Trophoblast cell (in vitro differentiated cells and primary cell): ENCODE measurements at regions not wholly inside any gene's neighbourhood (a gene's known extent, or its start where the extent isn't known, plus 50 kb on each side); places are given as distances from the start of the nearest gene placed in this dataset.
A peak's percentile ranks its signal among the peaks of the same experiment; 100 is the strongest.

Experiments
- DNase-seq, 2 donors: peaks; one replicate each; pipeline ENCODE4 v3.0.0-alpha.2; 2016
- H2AFZ ChIP-seq: 2 replicates; pipeline ENCODE4 v1.6.1; 2013; ENCODE audit warnings: low read length, moderate library complexity, mild to moderate bottlenecking; ENCODE audit not compliant: insufficient read depth, poor library complexity
- H2AK5ac ChIP-seq: 2 replicates; pipeline ENCODE4 v1.6.1; 2013; ENCODE audit warnings: mild to moderate bottlenecking, low read length
- H2BK120ac ChIP-seq: 2 replicates; pipeline ENCODE4 v1.6.1; 2013; ENCODE audit warnings: low read length, mild to moderate bottlenecking, moderate library complexity; ENCODE audit not compliant: insufficient read depth, poor library complexity
- H2BK12ac ChIP-seq: 2 replicates; pipeline ENCODE4 v1.6.1; 2013; ENCODE audit warnings: mild to moderate bottlenecking, low read length, moderate library complexity
- H2BK5ac ChIP-seq: 2 replicates; pipeline ENCODE4 v1.6.1; 2013; ENCODE audit warnings: low read length, low read depth, moderate library complexity, mild to moderate bottlenecking; ENCODE audit not compliant: poor library complexity
- H3K14ac ChIP-seq: 2 replicates; pipeline ENCODE4 v1.6.1; 2013; ENCODE audit warnings: mild to moderate bottlenecking, low read length
- H3K18ac ChIP-seq: 2 replicates; pipeline ENCODE4 v1.6.1; 2013; ENCODE audit warnings: mild to moderate bottlenecking, low read length
- H3K23ac ChIP-seq: 2 replicates; pipeline ENCODE4 v1.6.1; 2013; ENCODE audit warnings: low read length
- H3K27ac ChIP-seq: 2 replicates; pipeline ENCODE4 v1.5.1; 2013; ENCODE audit warnings: low read depth, mild to moderate bottlenecking, inconsistent platforms, low read length, moderate library complexity
- H3K27me3 ChIP-seq: 2 replicates; pipeline ENCODE4 v1.6.1; 2013; ENCODE audit warnings: inconsistent platforms, mild to moderate bottlenecking, low read length, moderate library complexity; ENCODE audit not compliant: insufficient read depth
- H3K36me3 ChIP-seq, 2 experiments: 1 replicate in 1 of 2; 2 replicates in 1 of 2; pipeline ENCODE4 v1.6.1; 2013; ENCODE audit warnings: low read length in 2 of 2, mild to moderate bottlenecking in 2 of 2, moderate library complexity in 1 of 2; ENCODE audit not compliant: insufficient read depth in 2 of 2, control insufficient read depth in 1 of 2
- H3K4ac ChIP-seq: 2 replicates; pipeline ENCODE4 v1.6.1; 2013; ENCODE audit warnings: low read depth, mild to moderate bottlenecking, low read length, moderate library complexity
- H3K4me1 ChIP-seq, 2 experiments: 1 replicate in 1 of 2; 2 replicates in 1 of 2; pipeline ENCODE4 v1.6.1; 2013; ENCODE audit warnings: low read length in 2 of 2, mild to moderate bottlenecking in 2 of 2, moderate library complexity in 1 of 2; ENCODE audit not compliant: insufficient read depth in 2 of 2, control insufficient read depth in 1 of 2
- H3K4me2 ChIP-seq: 2 replicates; pipeline ENCODE4 v1.6.1; 2013; ENCODE audit warnings: inconsistent platforms, mild to moderate bottlenecking, low read length, moderate library complexity
- H3K4me3 ChIP-seq: 2 replicates; pipeline ENCODE4 v1.5.1; 2013; ENCODE audit warnings: mild to moderate bottlenecking, low read depth, low read length, inconsistent platforms
- H3K79me1 ChIP-seq: one replicate; pipeline ENCODE4 v1.6.1; 2013; ENCODE audit warnings: low read length
- H3K79me2 ChIP-seq: 2 replicates; pipeline ENCODE4 v1.6.1; 2013; ENCODE audit warnings: low read length, mild to moderate bottlenecking; ENCODE audit not compliant: control insufficient read depth, insufficient read depth, poor library complexity
- H3K9ac ChIP-seq: 2 replicates; pipeline ENCODE4 v1.6.1; 2013; ENCODE audit warnings: mild to moderate bottlenecking, low read length
- H3K9me3 ChIP-seq: 2 replicates; pipeline ENCODE4 v1.6.1; 2013; ENCODE audit warnings: low read depth, mild to moderate bottlenecking, control low read depth, inconsistent platforms, low read length; ENCODE audit not compliant: insufficient read depth
- H4K12ac ChIP-seq: 2 replicates; pipeline ENCODE4 v1.6.1; 2013; ENCODE audit warnings: low read depth, mild to moderate bottlenecking, low read length, moderate library complexity
- H4K8ac ChIP-seq: 2 replicates; pipeline ENCODE4 v1.6.1; 2013; ENCODE audit warnings: low read depth, mild to moderate bottlenecking, low read length, moderate library complexity
- H4K91ac ChIP-seq: one replicate; pipeline ENCODE4 v1.6.1; 2013; ENCODE audit warnings: low read depth, mild to moderate bottlenecking, low read length, moderate library complexity
- WGBS: extraction: QIAGEN DNeasy Blood & Tissue Kit; methylation state at CpG from one replicate; pipeline ENCODE4 v1.1.7; 2013; ENCODE audit warnings: missing lambda C conversion rate; ENCODE audit not compliant: insufficient read length, insufficient coverage; ENCODE audit errors: extremely low coverage; 5-methylcytosine and 5-hydroxymethylcytosine counted together

- no peak overlapping the region for H3K4me3 ChIP-seq
Measured at GRCh38 chr9:99593610-99594009, 228.1 kb upstream of the NR4A3 start.

GRCh38 chr9:99594056-99594780, 227.5 kb upstream of the NR4A3 start:
- Histone ChIP-seq H3K79me1 (no peaks in the 10 kb centered on the region), H3K14ac (no peak overlapping the region), H3K4me3 (no peak overlapping the region), H3K4ac (no peak overlapping the region), H2BK120ac (no peak overlapping the region), H2BK5ac (no peak overlapping the region), H4K8ac (no peak overlapping the region), H2AFZ (no peak overlapping the region), H3K36me3 (no peaks in the 10 kb centered on the region), H3K27ac (no peak overlapping the region), H3K79me2 (no peaks in the 10 kb centered on the region), H3K9me3 (no peaks in the 10 kb centered on the region), H4K91ac (no peak overlapping the region), H3K18ac (no peak overlapping the region), H3K9ac (no peak overlapping the region), H3K4me1 (peaks cover 0 to 3% of the 10 kb centered on the region in 2 experiments), H2AK5ac (no peak overlapping the region), H3K23ac (no peak overlapping the region), H2BK12ac (no peak overlapping the region), H4K12ac (no peak overlapping the region), H3K27me3 (no peaks in the 10 kb centered on the region), H3K4me2 (no peak overlapping the region)
- WGBS: no CpG with 5 or more reads among the region's 4 CpGs
- DNase-seq: peak; percentile 68 to 78

More at GRCh38 chr9:99593610-99594009, 228.1 kb upstream of the NR4A3 start:
- Histone ChIP-seq H3K79me2 (no peaks in the 10 kb centered on the region), H4K91ac (no peak overlapping the region), H3K23ac (no peak overlapping the region), H3K4me2 (no peak overlapping the region), H3K14ac (no peak overlapping the region), H3K18ac (no peak overlapping the region), H2AFZ (no peak overlapping the region), H3K79me1 (no peaks in the 10 kb centered on the region), H3K36me3 (no peaks in the 10 kb centered on the region), H2BK12ac (no peak overlapping the region), H3K27me3 (no peaks in the 10 kb centered on the region), H3K27ac (no peak overlapping the region), H3K9ac (no peak overlapping the region), H4K8ac (no peak overlapping the region), H2AK5ac (no peak overlapping the region), H3K4me1 (peaks cover 0 to 3% of the 10 kb centered on the region in 2 experiments), H4K12ac (no peak overlapping the region), H2BK5ac (no peak overlapping the region), H2BK120ac (no peak overlapping the region), H3K4ac (no peak overlapping the region), H3K9me3 (no peaks in the 10 kb centered on the region)
- DNase-seq: peak; percentile 45 to 50
- WGBS: no CpG with 5 or more reads among the region's 2 CpGs

GRCh38 chr9:99595796-99596195, 225.9 kb upstream of the NR4A3 start:
- Histone ChIP-seq H3K18ac (no peak overlapping the region), H4K8ac (no peak overlapping the region), H3K79me2 (no peaks in the 10 kb centered on the region), H3K27ac (no peak overlapping the region), H3K4me3 (no peak overlapping the region), H3K4me1 (peaks cover 0 to 3% of the 10 kb centered on the region in 2 experiments), H4K91ac (no peak overlapping the region), H2BK5ac (no peak overlapping the region), H3K36me3 (no peaks in the 10 kb centered on the region), H3K14ac (no peak overlapping the region), H2BK120ac (no peak overlapping the region), H3K4me2 (no peak overlapping the region), H3K27me3 (no peaks in the 10 kb centered on the region), H3K79me1 (no peaks in the 10 kb centered on the region), H3K9ac (no peak overlapping the region), H4K12ac (no peak overlapping the region), H3K4ac (no peak overlapping the region), H2AFZ (no peak overlapping the region), H3K9me3 (no peaks in the 10 kb centered on the region), H2BK12ac (no peak overlapping the region), H2AK5ac (no peak overlapping the region), H3K23ac (no peak overlapping the region)
- no CpG with 5 or more reads among the region's 5 CpGs for WGBS
- DNase-seq: peak in 1 of 2 donors; percentile 21

GRCh38 chr9:99601571-99602111, 220.0 kb upstream of the NR4A3 start:
- no peak overlapping the region for H3K4ac ChIP-seq
- H3K23ac ChIP-seq: no peak overlapping the region
- H3K79me1 ChIP-seq: no peaks in the 10 kb centered on the region
- H2AK5ac ChIP-seq: no peak overlapping the region
- no peak overlapping the region for H2AFZ ChIP-seq
- H3K4me3 ChIP-seq: no peak overlapping the region
- no peak overlapping the region for H4K8ac ChIP-seq
- no peak overlapping the region for H2BK5ac ChIP-seq
- no CpG with 5 or more reads among the region's 6 CpGs for WGBS
- no peaks in the 10 kb centered on the region for H3K36me3 ChIP-seq
- no peak overlapping the region for H2BK12ac ChIP-seq
- H3K27ac ChIP-seq: no peak overlapping the region
- H2BK120ac ChIP-seq: no peak overlapping the region
- H4K12ac ChIP-seq: no peak overlapping the region
- no peaks in the 10 kb centered on the region for H3K27me3 ChIP-seq
- no peak for DNase-seq
- H3K18ac ChIP-seq: no peak overlapping the region
- no peak overlapping the region for H3K4me2 ChIP-seq
- H3K9ac ChIP-seq: no peak overlapping the region
- no peaks in the 10 kb centered on the region for H3K9me3 ChIP-seq
- no peak overlapping the region for H4K91ac ChIP-seq
- no peaks in the 10 kb centered on the region for H3K4me1 ChIP-seq
- no peaks in the 10 kb centered on the region for H3K79me2 ChIP-seq
- no peak overlapping the region for H3K14ac ChIP-seq
